ENCODE measurements at regions not wholly inside any gene's neighbourhood (a gene's known extent, or its start where the extent isn't known, plus 50 kb on each side); places are given as distances from the start of the nearest gene placed in this dataset.

- Mint-ChIP-seq H3K9me3 (peaks cover 5% of the 10 kb centered on the region), H3K27ac (no peak overlapping the region), H3K27me3 (no peaks in the 10 kb centered on the region), H3K4me3 (no peak overlapping the region), H3K4me1 (ENCODE audit: unreplicated experiment) (peaks cover 3% of the 10 kb centered on the region), H3K36me3 (no peaks in the 10 kb centered on the region)
- TF ChIP-seq CTCF (conservative IDR thresholded peaks at IDR 0.05): no peak
- DNase-seq (ENCODE audit: extremely low spot score, unreplicated experiment): no peak
Observed at GRCh38 chr7:46763344-46763743, 818.6 kb downstream of the TNS3 start.

GRCh38 chr7:46759711-46760480 is 822.0 kb downstream of the TNS3 start:
- no peak for TF ChIP-seq CTCF (conservative IDR thresholded peaks at IDR 0.05)
- Mint-ChIP-seq H3K4me3 (no peak overlapping the region), H3K4me1 (ENCODE audit: unreplicated experiment) (peaks cover 4% of the 10 kb centered on the region), H3K9me3 (peaks cover 5% of the 10 kb centered on the region), H3K27me3 (no peaks in the 10 kb centered on the region), H3K36me3 (no peaks in the 10 kb centered on the region), H3K27ac (no peak overlapping the region)
- no peak for DNase-seq (ENCODE audit: extremely low spot score, unreplicated experiment)

- Mint-ChIP-seq H3K27me3 (no peaks in the 10 kb centered on the region), H3K4me1 (ENCODE audit: unreplicated experiment) (peaks cover 19% of the 10 kb centered on the region), H3K4me3 (no peak overlapping the region), H3K36me3 (no peaks in the 10 kb centered on the region), H3K27ac (no peak overlapping the region), H3K9me3 (peaks cover 4% of the 10 kb centered on the region)
- no peak for DNase-seq (ENCODE audit: extremely low spot score, unreplicated experiment)
- no peak for TF ChIP-seq CTCF (conservative IDR thresholded peaks at IDR 0.05)
Observed at GRCh38 chr7:46756996-46757395, 824.9 kb downstream of the TNS3 start.

GRCh38 chr7:46756256-46756655 is 825.7 kb downstream of the TNS3 start:
- H3K4me3 Mint-ChIP-seq: no peak overlapping the region
- no peak for DNase-seq (ENCODE audit: extremely low spot score, unreplicated experiment)
- no peaks in the 10 kb centered on the region for H3K9me3 Mint-ChIP-seq
- H3K36me3 Mint-ChIP-seq: no peaks in the 10 kb centered on the region
- H3K27me3 Mint-ChIP-seq: no peaks in the 10 kb centered on the region
- TF ChIP-seq CTCF (conservative IDR thresholded peaks at IDR 0.05): no peak
- peaks cover 19% of the 10 kb centered on the region for H3K4me1 Mint-ChIP-seq (ENCODE audit: unreplicated experiment)
- no peak overlapping the region for H3K27ac Mint-ChIP-seq

- DNase-seq (ENCODE audit: extremely low spot score, unreplicated experiment): no peak
- Mint-ChIP-seq H3K27ac (no peak overlapping the region), H3K36me3 (no peaks in the 10 kb centered on the region), H3K4me3 (no peak overlapping the region), H3K9me3 (no peaks in the 10 kb centered on the region), H3K27me3 (no peaks in the 10 kb centered on the region), H3K4me1 (ENCODE audit: unreplicated experiment) (peaks cover 24% of the 10 kb centered on the region)
- no peak for TF ChIP-seq CTCF (conservative IDR thresholded peaks at IDR 0.05)
Observed at GRCh38 chr7:46755120-46756034, 826.5 kb downstream of the TNS3 start.
